CD14-positive monocyte (primary cell): ENCODE measurements at regions not wholly inside any gene's neighbourhood (a gene's known extent, or its start where the extent isn't known, plus 50 kb on each side); places are given as distances from the start of the nearest gene placed in this dataset.

ENCODE experiments used
- DNase-seq, 3 donors: peaks; one replicate each; pipeline ENCODE4 v3.0.0-alpha.2; 2011 to 2022
- H2AFZ ChIP-seq: 2 replicates; pipeline ENCODE4 v1.6.0; 2012; ENCODE audit warnings: mild to moderate bottlenecking, low read depth, low read length, inconsistent platforms; ENCODE audit not compliant: insufficient read depth, poor library complexity, severe bottlenecking
- H3K27ac ChIP-seq, 2 donors: 1 replicate in 1 of 2; 2 replicates in 1 of 2; pipeline ENCODE4 v1.5.1; 2012 to 2013; ENCODE audit warnings: low read length in 2 of 2, control low read depth in 1 of 2, inconsistent platforms in 1 of 2, low read depth in 1 of 2, mild to moderate bottlenecking in 1 of 2
- H3K27me3 ChIP-seq, 2 donors: one replicate each; pipeline versions ENCODE4 v1.6.0 to v1.6.1; 2011 to 2013; ENCODE audit warnings: low read length in 2 of 2; ENCODE audit not compliant: control insufficient read depth in 2 of 2, insufficient read depth in 2 of 2
- H3K36me3 ChIP-seq, 2 donors: replicated peaks in 1 of 2; 1 replicate in 1 of 2; 2 replicates in 1 of 2; pipeline versions ENCODE4 v1.5.1 to v1.6.1; 2012 to 2013; ENCODE audit warnings: low read length in 2 of 2, control low read depth in 1 of 2, inconsistent platforms in 1 of 2, mild to moderate bottlenecking in 1 of 2; ENCODE audit not compliant: insufficient read depth in 2 of 2, control insufficient read depth in 1 of 2
- H3K4me1 ChIP-seq, 2 donors: 1 replicate in 1 of 2; 2 replicates in 1 of 2; pipeline versions ENCODE4 v1.5.1 to v1.6.1; 2012 to 2013; ENCODE audit warnings: low read length in 2 of 2, control low read depth in 1 of 2, inconsistent platforms in 1 of 2, mild to moderate bottlenecking in 1 of 2, moderate library complexity in 1 of 2; ENCODE audit not compliant: insufficient read depth in 2 of 2, control insufficient read depth in 1 of 2
- H3K4me2 ChIP-seq: replicated peaks from 2 replicates; pipeline ENCODE3; 2012; ENCODE audit warnings: low read length, moderate library complexity, mild to moderate bottlenecking; ENCODE audit not compliant: poor library complexity, severe bottlenecking; ENCODE audit errors: extremely low read depth
- H3K4me3 ChIP-seq, 3 experiments: fragments of 200-600 bp in 1 of 3; sonication (generic) in 1 of 3; replicated peaks in 1 of 3; 1 replicate in 2 of 3; 2 replicates in 1 of 3; pipeline ENCODE4 v1.5.1; 2011 to 2013; ENCODE audit warnings: low read length in 3 of 3, mild to moderate bottlenecking in 3 of 3, control low read depth in 2 of 3, low read depth in 2 of 3, inconsistent platforms in 1 of 3, moderate library complexity in 1 of 3
- H3K79me2 ChIP-seq: 2 replicates; pipeline ENCODE4 v1.6.0; 2012; ENCODE audit warnings: mild to moderate bottlenecking, control low read depth, inconsistent platforms, low read length, moderate library complexity; ENCODE audit not compliant: insufficient read depth
- H3K9ac ChIP-seq: 2 replicates; pipeline ENCODE4 v1.6.0; 2017; ENCODE audit warnings: low read length, mild to moderate bottlenecking; ENCODE audit not compliant: insufficient read depth, poor library complexity, severe bottlenecking
- H3K9me3 ChIP-seq, 2 donors: replicated peaks in 1 of 2; 1 replicate in 1 of 2; 2 replicates in 1 of 2; pipeline versions ENCODE4 v1.5.1 to v1.6.1; 2012 to 2013; ENCODE audit warnings: low read length in 2 of 2, control low read depth in 1 of 2; ENCODE audit not compliant: control insufficient read depth in 1 of 2, insufficient read depth in 1 of 2
- H4K20me1 ChIP-seq: 2 replicates; pipeline ENCODE4 v1.6.0; 2012; ENCODE audit warnings: mild to moderate bottlenecking, low read length, control low read depth, moderate library complexity; ENCODE audit not compliant: insufficient read depth
- H3K27ac Mint-ChIP-seq, 7 donors: one replicate each; pipeline ENCODE4 v1.8.0; 2020; ENCODE audit warnings: mild to moderate bottlenecking in 7 of 7, mixed read lengths in 7 of 7, moderate library complexity in 6 of 7, inconsistent platforms in 2 of 7
- H3K27me3 Mint-ChIP-seq, 3 donors: one replicate each; pipeline ENCODE4 v1.8.0; 2021 to 2022; ENCODE audit warnings: low read depth in 3 of 3, mild to moderate bottlenecking in 3 of 3, mixed read lengths in 3 of 3, moderate library complexity in 3 of 3, inconsistent platforms in 1 of 3
- H3K36me3 Mint-ChIP-seq, 2 donors: one replicate each; pipeline ENCODE4 v1.8.0; 2020; ENCODE audit warnings: mixed read lengths in 2 of 2, inconsistent platforms in 1 of 2, mild to moderate bottlenecking in 1 of 2
- H3K4me1 Mint-ChIP-seq: one replicate; pipeline ENCODE4 v1.8.0; 2020; ENCODE audit warnings: mild to moderate bottlenecking, mixed read lengths
- H3K4me3 Mint-ChIP-seq, 2 donors: one replicate each; pipeline ENCODE4 v1.8.0; 2020; ENCODE audit warnings: mild to moderate bottlenecking in 2 of 2, mixed read lengths in 2 of 2, moderate library complexity in 1 of 2
- H3K9me3 Mint-ChIP-seq, 7 donors: one replicate each; pipeline ENCODE4 v1.8.0; 2020 to 2022; ENCODE audit warnings: mixed read lengths in 7 of 7, mild to moderate bottlenecking in 6 of 7, moderate library complexity in 6 of 7, inconsistent platforms in 2 of 7
- CTCF ChIP-seq: fragments of 200-600 bp; IDR thresholded peaks from one replicate; pipeline ENCODE4 v1.8.0; 2022; ENCODE audit warnings: antibody characterized with exemption, mild to moderate bottlenecking
- WGBS: methylation state at CpG from one replicate; pipeline ENCODE4 v1.1.5; 2013; ENCODE audit warnings: missing lambda C conversion rate; ENCODE audit not compliant: insufficient coverage; 5-methylcytosine and 5-hydroxymethylcytosine counted together
- intact Hi-C, 2 donors: fragments of 100-400 bp; cut with micrococcal nuclease; formaldehyde crosslinking; loops; one replicate each; pipeline versions ENCODE4 v1.15.0 to v1.15.1; 2023

- Histone ChIP-seq H4K20me1 (no peaks in the 10 kb centered on the region), H3K4me1 (no peaks in the 10 kb centered on the region), H3K9me3 (no peaks in the 10 kb centered on the region), H3K27me3 (peaks cover 0 to 3% of the 10 kb centered on the region in 2 donors), H3K36me3 (no peaks in the 10 kb centered on the region), H3K9ac (no peak overlapping the region), H2AFZ (no peak overlapping the region), H3K79me2 (no peaks in the 10 kb centered on the region), H3K4me3 (no peak overlapping the region), H3K27ac (no peak overlapping the region), H3K4me2 (no peak overlapping the region)
- H3K27me3 Mint-ChIP-seq, result peaks cover 6 to 10% (median 7%) of the 10 kb centered on the region in 3 donors
- peak in 2 of 3 donors; percentile 18 to 35 for DNase-seq
- peaks cover 0 to 2% (median 0%) of the 10 kb centered on the region in 7 donors for H3K9me3 Mint-ChIP-seq
- TF ChIP-seq CTCF, result no peak
- no peak overlapping the region for H3K4me3 Mint-ChIP-seq
- WGBS, result no CpG with 5 or more reads among the region's 2 CpGs
- H3K4me1 Mint-ChIP-seq, result no peaks in the 10 kb centered on the region
- intact Hi-C loops, result no loop called here
- H3K36me3 Mint-ChIP-seq, result no peaks in the 10 kb centered on the region
- H3K27ac Mint-ChIP-seq, result no peak overlapping the region
Observed at GRCh38 chr20:4567170-4567569, 119.1 kb upstream of the PRNP start.

DNA sequence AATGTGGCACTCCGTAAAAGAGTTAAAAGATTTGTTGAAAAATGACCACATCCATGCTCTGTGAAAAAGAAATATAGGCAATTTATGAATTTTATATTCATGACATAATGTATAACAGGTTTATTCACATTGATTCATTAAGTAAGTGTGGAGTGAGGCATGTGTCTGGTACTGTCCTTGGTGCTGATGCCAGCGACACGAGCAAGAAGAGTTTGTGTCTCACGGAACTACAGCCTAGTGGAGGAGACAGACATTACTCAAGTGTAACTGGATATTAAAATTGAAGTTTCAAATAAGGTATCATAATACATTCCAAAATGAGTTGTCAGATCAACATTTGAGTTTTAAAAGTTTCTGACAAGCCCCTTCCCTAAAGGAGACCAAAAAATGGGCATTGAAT, 122.7 kb upstream of the PRNP start:
- no peaks in the 10 kb centered on the region for H4K20me1 ChIP-seq
- H3K9me3 ChIP-seq, result no peaks in the 10 kb centered on the region
- H3K36me3 Mint-ChIP-seq, result no peaks in the 10 kb centered on the region
- no peak overlapping the region for H3K27ac ChIP-seq
- WGBS, result no CpG with 5 or more reads among the region's 4 CpGs
- H3K4me2 ChIP-seq, result no peak overlapping the region
- no peaks in the 10 kb centered on the region for H3K4me1 Mint-ChIP-seq
- no peaks in the 10 kb centered on the region for H3K79me2 ChIP-seq
- intact Hi-C loops, result no loop called here
- H3K4me3 Mint-ChIP-seq, result no peak overlapping the region
- H3K9ac ChIP-seq, result no peak overlapping the region
- H2AFZ ChIP-seq, result no peak overlapping the region
- H3K36me3 ChIP-seq, result no peaks in the 10 kb centered on the region
- TF ChIP-seq CTCF, result no peak
- H3K27me3 ChIP-seq, result peaks cover 2 to 12% of the 10 kb centered on the region in 2 donors
- DNase-seq, result no peak
- no peak overlapping the region for H3K27ac Mint-ChIP-seq
- H3K4me3 ChIP-seq, result no peak overlapping the region
- H3K4me1 ChIP-seq, result no peaks in the 10 kb centered on the region
- H3K9me3 Mint-ChIP-seq, result peaks cover 0 to 2% (median 0%) of the 10 kb centered on the region in 7 donors
- peaks cover 6 to 16% (median 9%) of the 10 kb centered on the region in 3 donors for H3K27me3 Mint-ChIP-seq
